Prostate gland (tissue), 2 donors: ENCODE measurements at regions not wholly inside any gene's neighbourhood (a gene's known extent, or its start where the extent isn't known, plus 50 kb on each side); places are given as distances from the start of the nearest gene placed in this dataset.

Experiments used
- POLR2A ChIP-seq: fragments of 450-650 bp; IDR thresholded peaks from one replicate; pipeline ENCODE4 v1.6.1; 2016; ENCODE audit warnings: antibody characterized with exemption, mild to moderate bottlenecking
- POLR2AphosphoS5 ChIP-seq: sonication (generic); formaldehyde crosslinking; IDR thresholded peaks from one replicate; pipeline ENCODE4 v1.6.1; 2017; ENCODE audit warnings: antibody characterized with exemption
- TF ChIP-seq, protein P1 (sequence below), 4 experiments: fragments of 200-600 bp in 2 of 4; fragments of 450-650 bp in 2 of 4; sonication (generic) in 2 of 4; IDR thresholded peaks; 1 replicate in 3 of 4; 2 replicates in 1 of 4; pipeline ENCODE4 v1.5.1; 2016 to 2019; ENCODE audit warnings: antibody characterized with exemption in 4 of 4, mild to moderate bottlenecking in 2 of 4, moderate library complexity in 2 of 4

DNA sequence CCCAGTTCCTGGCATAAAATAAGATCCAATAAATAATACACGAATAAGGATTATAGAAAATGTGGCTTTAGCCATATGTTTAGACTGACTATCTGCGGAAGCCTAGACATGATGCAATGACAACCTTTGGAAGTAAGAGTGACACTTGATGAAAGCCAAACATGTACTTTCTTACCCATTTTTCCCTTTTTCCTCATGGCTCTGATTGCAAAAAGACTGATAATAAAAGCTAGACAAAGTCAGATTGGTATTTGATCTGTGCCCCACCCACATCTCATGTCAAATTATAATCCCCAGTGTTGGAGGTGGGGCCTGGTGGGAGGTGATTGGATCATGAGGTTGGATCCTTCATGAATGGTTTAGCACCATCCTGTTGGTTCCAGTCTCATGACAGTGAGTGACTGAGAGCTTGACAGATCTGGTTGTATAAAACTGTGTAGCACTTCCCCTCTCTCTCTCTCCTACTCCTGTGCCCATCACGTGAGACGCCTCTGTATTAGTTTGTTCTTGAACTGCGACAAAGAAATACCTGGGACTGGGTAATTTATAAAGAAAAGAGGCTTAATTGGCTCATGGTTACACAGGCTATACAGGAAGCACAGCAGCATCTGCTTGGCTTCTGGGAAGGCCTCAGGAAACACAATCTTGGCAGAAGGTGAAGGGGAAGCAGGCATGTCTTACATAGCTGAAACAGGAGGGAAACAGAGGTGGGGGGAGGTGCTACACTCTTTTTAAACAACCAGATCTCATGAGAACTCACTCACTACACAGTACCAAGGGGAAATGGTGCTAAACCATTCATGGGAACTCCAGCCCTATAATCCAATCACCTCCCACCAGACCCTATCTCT is 243.4 kb upstream of the PIK3R1 start:
- TF ChIP-seq, protein P1, sequence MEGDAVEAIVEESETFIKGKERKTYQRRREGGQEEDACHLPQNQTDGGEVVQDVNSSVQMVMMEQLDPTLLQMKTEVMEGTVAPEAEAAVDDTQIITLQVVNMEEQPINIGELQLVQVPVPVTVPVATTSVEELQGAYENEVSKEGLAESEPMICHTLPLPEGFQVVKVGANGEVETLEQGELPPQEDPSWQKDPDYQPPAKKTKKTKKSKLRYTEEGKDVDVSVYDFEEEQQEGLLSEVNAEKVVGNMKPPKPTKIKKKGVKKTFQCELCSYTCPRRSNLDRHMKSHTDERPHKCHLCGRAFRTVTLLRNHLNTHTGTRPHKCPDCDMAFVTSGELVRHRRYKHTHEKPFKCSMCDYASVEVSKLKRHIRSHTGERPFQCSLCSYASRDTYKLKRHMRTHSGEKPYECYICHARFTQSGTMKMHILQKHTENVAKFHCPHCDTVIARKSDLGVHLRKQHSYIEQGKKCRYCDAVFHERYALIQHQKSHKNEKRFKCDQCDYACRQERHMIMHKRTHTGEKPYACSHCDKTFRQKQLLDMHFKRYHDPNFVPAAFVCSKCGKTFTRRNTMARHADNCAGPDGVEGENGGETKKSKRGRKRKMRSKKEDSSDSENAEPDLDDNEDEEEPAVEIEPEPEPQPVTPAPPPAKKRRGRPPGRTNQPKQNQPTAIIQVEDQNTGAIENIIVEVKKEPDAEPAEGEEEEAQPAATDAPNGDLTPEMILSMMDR (IDR thresholded peaks at IDR 0.05): no peak
- TF ChIP-seq POLR2A (no peak), POLR2AphosphoS5 (no peak)
